CD4-positive, alpha-beta memory T cell (primary cell): ENCODE measurements at regions not wholly inside any gene's neighbourhood (a gene's known extent, or its start where the extent isn't known, plus 50 kb on each side); places are given as distances from the start of the nearest gene placed in this dataset.

Experiments
- CTCF ChIA-PET: fragments of 350-600 bp; sonication (Branson Sonifier 250); formaldehyde crosslinking; loops from one replicate; lab custom pipeline; 2021; ENCODE audit warnings: inconsistent platforms; ENCODE audit not compliant: partially characterized antibody; lab: Charles Lee
- POLR2A ChIA-PET: fragments of 350-600 bp; sonication (Branson Sonifier 250); formaldehyde crosslinking; loops from one replicate; lab custom pipeline; 2021; ENCODE audit not compliant: partially characterized antibody; lab: Charles Lee
- DNase-seq, 5 donors: peaks; one replicate each; pipeline versions ENCODE4 v3.0.0 to v3.0.0-alpha.2; 2020 to 2022; ENCODE audit warnings: mixed read lengths in 1 of 5
- H3K27ac ChIP-seq: one replicate; pipeline ENCODE4 v1.7.0; 2013; ENCODE audit warnings: low read depth, low read length
- H3K27me3 ChIP-seq: 2 replicates; pipeline ENCODE4 v1.7.0; 2013; ENCODE audit warnings: mild to moderate bottlenecking, low read length, moderate library complexity; ENCODE audit not compliant: insufficient read depth
- H3K36me3 ChIP-seq: 2 replicates; pipeline ENCODE4 v1.7.0; 2013; ENCODE audit warnings: mild to moderate bottlenecking, low read length, moderate library complexity; ENCODE audit not compliant: insufficient read depth
- H3K4me1 ChIP-seq: 2 replicates; pipeline ENCODE4 v1.7.0; 2013; ENCODE audit warnings: mild to moderate bottlenecking, low read length, moderate library complexity; ENCODE audit not compliant: insufficient read depth
- H3K4me3 ChIP-seq, 2 donors: one replicate each; pipeline ENCODE4 v1.7.0; 2013; ENCODE audit warnings: low read length in 2 of 2, mild to moderate bottlenecking in 1 of 2
- H3K9me3 ChIP-seq, 2 donors: one replicate each; pipeline ENCODE4 v1.7.0; 2013; ENCODE audit warnings: low read length in 2 of 2, control low read depth in 1 of 2; ENCODE audit not compliant: control insufficient read depth in 1 of 2
- H3K27ac Mint-ChIP-seq, 7 donors: one replicate each; pipeline ENCODE4 v1.8.0; 2020 to 2021; ENCODE audit warnings: mixed read lengths in 7 of 7, mild to moderate bottlenecking in 6 of 7, inconsistent platforms in 3 of 7, moderate library complexity in 3 of 7
- H3K27me3 Mint-ChIP-seq, 2 donors: one replicate each; pipeline ENCODE4 v1.8.0; 2020 to 2021; ENCODE audit warnings: mixed read lengths in 2 of 2
- H3K36me3 Mint-ChIP-seq, 2 donors: one replicate each; pipeline ENCODE4 v1.8.0; 2020 to 2021; ENCODE audit warnings: mixed read lengths in 2 of 2, inconsistent platforms in 1 of 2, mild to moderate bottlenecking in 1 of 2
- H3K4me1 Mint-ChIP-seq, 4 donors: one replicate each; pipeline ENCODE4 v1.8.0; 2020 to 2021; ENCODE audit warnings: mixed read lengths in 4 of 4, mild to moderate bottlenecking in 1 of 4
- H3K4me3 Mint-ChIP-seq, 8 donors: one replicate each; pipeline ENCODE4 v1.8.0; 2020 to 2021; ENCODE audit warnings: mixed read lengths in 8 of 8, mild to moderate bottlenecking in 7 of 8, moderate library complexity in 6 of 8, inconsistent platforms in 3 of 8
- H3K9me3 Mint-ChIP-seq, 8 donors: one replicate each; pipeline ENCODE4 v1.8.0; 2020 to 2021; ENCODE audit warnings: mixed read lengths in 8 of 8, mild to moderate bottlenecking in 5 of 8, inconsistent platforms in 3 of 8, moderate library complexity in 1 of 8
- intact Hi-C: fragments of 100-400 bp; cut with micrococcal nuclease; formaldehyde crosslinking; loops from one replicate; pipeline ENCODE4 v1.15.1; 2023

DNA sequence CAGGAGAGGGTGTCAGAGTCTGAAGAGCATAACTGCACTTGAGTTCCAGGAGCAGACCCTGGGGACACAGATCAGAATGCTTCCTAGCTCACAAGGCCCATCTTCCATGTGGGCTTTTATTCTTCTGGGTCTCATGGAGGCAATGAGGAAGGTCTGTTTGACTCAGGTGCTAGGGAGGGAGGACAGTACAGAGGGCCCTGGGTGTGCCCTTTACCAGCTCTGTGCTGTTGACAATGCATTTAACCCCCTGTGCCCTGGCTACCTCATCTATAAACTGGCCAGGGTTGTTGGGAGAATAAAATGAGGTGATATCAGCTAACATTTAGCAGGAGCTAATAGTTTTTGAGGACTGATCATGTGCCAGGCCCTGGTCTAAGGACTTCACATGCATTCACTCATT, 318.0 kb downstream of the DMAC1 start:
- no peaks in the 10 kb centered on the region for H3K9me3 ChIP-seq
- Mint-ChIP-seq H3K27me3 (peaks cover 0 to 7% of the 10 kb centered on the region in 2 donors), H3K9me3 (peaks cover 0 to 2% (median 0%) of the 10 kb centered on the region in 8 donors), H3K36me3 (no peaks in the 10 kb centered on the region), H3K4me3 (no peak overlapping the region), H3K27ac (no peak overlapping the region), H3K4me1 (no peaks in the 10 kb centered on the region)
- CTCF ChIA-PET = no interaction called here
- POLR2A ChIA-PET = no interaction called here
- H3K4me3 ChIP-seq = no peak overlapping the region
- H3K27ac ChIP-seq = no peak overlapping the region
- no peaks in the 10 kb centered on the region for H3K36me3 ChIP-seq
- DNase-seq = no peak
- no peaks in the 10 kb centered on the region for H3K27me3 ChIP-seq
- no peaks in the 10 kb centered on the region for H3K4me1 ChIP-seq
- intact Hi-C loops = no loop called here

DNA sequence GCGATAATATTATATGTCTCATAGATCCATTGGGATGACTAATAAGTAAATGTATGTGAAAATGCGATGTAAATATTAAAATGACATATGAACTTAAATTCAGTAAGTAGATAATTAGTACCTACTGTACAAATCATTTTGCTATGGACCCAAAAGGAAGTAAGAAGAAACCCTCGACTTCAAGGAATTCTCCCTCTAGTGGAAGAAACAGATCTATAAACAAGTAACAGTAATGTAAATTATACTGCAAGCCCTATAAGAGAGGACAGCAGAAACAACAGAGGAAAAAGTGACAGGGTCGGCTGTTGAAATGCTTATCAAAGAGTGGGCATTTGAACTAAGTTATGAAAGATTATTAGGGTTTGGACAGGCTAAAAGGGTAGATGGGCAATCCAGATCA, 320.3 kb downstream of the DMAC1 start:
- no peak overlapping the region for H3K27ac Mint-ChIP-seq
- CTCF ChIA-PET = no interaction called here

DNA sequence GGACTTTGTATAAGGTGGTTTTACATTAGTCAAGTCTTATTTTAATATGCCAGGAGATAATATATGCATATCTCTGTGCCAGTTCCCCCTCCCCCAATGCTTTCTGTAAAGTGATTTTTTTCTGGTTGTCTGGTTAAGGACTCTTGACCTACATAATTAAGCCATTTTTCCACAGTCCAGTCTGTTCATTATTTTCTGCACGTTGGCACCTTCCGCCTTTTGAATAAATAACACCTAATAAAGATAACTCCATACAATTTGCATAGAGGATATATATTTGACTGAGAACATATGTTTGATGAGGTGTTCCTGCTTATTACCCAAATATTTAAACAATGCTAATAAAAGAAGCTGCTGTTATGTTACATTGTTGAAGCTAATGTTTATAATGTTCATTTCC, 320.9 kb downstream of the DMAC1 start:
- Mint-ChIP-seq H3K9me3 (peaks cover 0 to 2% (median 0%) of the 10 kb centered on the region in 8 donors), H3K36me3 (no peaks in the 10 kb centered on the region), H3K4me3 (no peak overlapping the region), H3K4me1 (no peaks in the 10 kb centered on the region), H3K27me3 (peaks cover 2 to 7% of the 10 kb centered on the region in 2 donors), H3K27ac (no peak overlapping the region)
- Histone ChIP-seq H3K9me3 (no peaks in the 10 kb centered on the region), H3K27ac (no peak overlapping the region), H3K36me3 (no peaks in the 10 kb centered on the region), H3K27me3 (no peaks in the 10 kb centered on the region), H3K4me3 (no peak overlapping the region), H3K4me1 (no peaks in the 10 kb centered on the region)
- CTCF ChIA-PET = no interaction called here
- intact Hi-C loops = no loop called here
- DNase-seq = no peak
- POLR2A ChIA-PET = no interaction called here

More for the DNA sequence above, 320.3 kb downstream of the DMAC1 start:
- Histone ChIP-seq H3K27ac (no peak overlapping the region), H3K36me3 (no peaks in the 10 kb centered on the region), H3K9me3 (no peaks in the 10 kb centered on the region), H3K4me1 (no peaks in the 10 kb centered on the region), H3K4me3 (no peak overlapping the region), H3K27me3 (no peaks in the 10 kb centered on the region)
- no peak for DNase-seq
- intact Hi-C loops = no loop called here
- Mint-ChIP-seq H3K9me3 (peaks cover 0 to 2% (median 0%) of the 10 kb centered on the region in 8 donors), H3K4me1 (no peaks in the 10 kb centered on the region), H3K4me3 (peak overlapping the region in 1 of 8 donors; percentile 24), H3K27me3 (peaks cover 2 to 7% of the 10 kb centered on the region in 2 donors), H3K36me3 (no peaks in the 10 kb centered on the region)
- POLR2A ChIA-PET = no interaction called here

DNA sequence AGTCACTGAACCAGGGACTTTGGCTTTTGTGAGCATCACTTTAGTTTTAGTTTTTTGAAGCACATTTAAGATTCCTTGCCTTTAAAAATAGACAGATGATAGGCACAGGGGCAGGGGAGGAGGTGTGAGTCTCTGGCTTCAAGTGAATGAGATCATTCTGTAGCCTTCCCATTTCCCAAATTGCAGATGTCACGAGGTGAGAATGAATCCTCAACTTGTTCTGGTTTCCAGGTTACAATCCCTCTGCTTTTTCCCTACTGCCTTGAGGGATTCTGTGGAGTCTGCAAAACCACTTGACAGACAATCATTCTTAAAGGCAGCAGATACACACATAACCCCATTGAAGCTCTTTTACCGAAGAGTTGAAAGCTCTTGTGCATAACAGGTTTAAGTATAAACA, 332.4 kb downstream of the DMAC1 start:
- no peak overlapping the region for H3K27ac Mint-ChIP-seq
- no peak for DNase-seq
- intact Hi-C loops = no loop called here
- H3K4me3 Mint-ChIP-seq = no peak overlapping the region
- Histone ChIP-seq H3K4me1 (no peaks in the 10 kb centered on the region), H3K36me3 (no peaks in the 10 kb centered on the region), H3K27me3 (no peaks in the 10 kb centered on the region), H3K9me3 (no peaks in the 10 kb centered on the region), H3K4me3 (no peak overlapping the region), H3K27ac (no peak overlapping the region)
- CTCF ChIA-PET = interaction anchor here (1.3 kb wide), 1 partner anchor 11 kb away, joined by 3 read pairs; no protein-coding TSS in a partner anchor
- H3K27me3 Mint-ChIP-seq = peaks cover 8% of the 10 kb centered on the region in 2 donors
- POLR2A ChIA-PET = no interaction called here
- H3K36me3 Mint-ChIP-seq = no peaks in the 10 kb centered on the region
- H3K9me3 Mint-ChIP-seq = no peaks in the 10 kb centered on the region
- peaks cover 0 to 1% (median 0%) of the 10 kb centered on the region in 4 donors for H3K4me1 Mint-ChIP-seq

DNA sequence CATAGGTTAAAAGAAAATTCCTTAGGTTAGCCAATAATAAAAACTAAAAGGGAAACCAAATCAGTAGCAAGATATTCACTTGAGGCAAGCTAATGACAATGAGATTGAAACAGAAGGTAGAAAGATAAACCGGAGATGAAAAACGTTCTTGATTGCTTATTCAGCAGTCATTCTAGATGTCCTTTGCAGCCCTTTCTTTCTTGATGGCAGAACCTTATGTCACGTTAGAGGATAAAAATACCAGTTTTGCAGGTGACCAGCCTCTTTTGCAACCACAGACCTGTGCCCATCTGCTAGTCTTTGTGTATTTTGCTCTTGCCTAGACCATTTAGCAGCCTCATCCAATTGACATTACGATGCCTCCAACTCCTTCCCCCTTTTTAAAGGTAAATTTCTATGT, 337.8 kb downstream of the DMAC1 start:
- Histone ChIP-seq H3K4me3 (no peak overlapping the region), H3K4me1 (no peaks in the 10 kb centered on the region), H3K27me3 (no peaks in the 10 kb centered on the region), H3K9me3 (no peaks in the 10 kb centered on the region), H3K36me3 (no peaks in the 10 kb centered on the region), H3K27ac (no peak overlapping the region)
- ChIA-PET CTCF (no interaction called here), POLR2A (no interaction called here)
- H3K4me1 Mint-ChIP-seq = no peaks in the 10 kb centered on the region
- H3K36me3 Mint-ChIP-seq = no peaks in the 10 kb centered on the region
- H3K9me3 Mint-ChIP-seq = peaks cover 0 to 4% (median 0%) of the 10 kb centered on the region in 8 donors
- no peak overlapping the region for H3K27ac Mint-ChIP-seq
- DNase-seq = no peak
- H3K4me3 Mint-ChIP-seq = no peak overlapping the region
- H3K27me3 Mint-ChIP-seq = peaks cover 0 to 6% of the 10 kb centered on the region in 2 donors
- intact Hi-C loops = no loop called here

DNA sequence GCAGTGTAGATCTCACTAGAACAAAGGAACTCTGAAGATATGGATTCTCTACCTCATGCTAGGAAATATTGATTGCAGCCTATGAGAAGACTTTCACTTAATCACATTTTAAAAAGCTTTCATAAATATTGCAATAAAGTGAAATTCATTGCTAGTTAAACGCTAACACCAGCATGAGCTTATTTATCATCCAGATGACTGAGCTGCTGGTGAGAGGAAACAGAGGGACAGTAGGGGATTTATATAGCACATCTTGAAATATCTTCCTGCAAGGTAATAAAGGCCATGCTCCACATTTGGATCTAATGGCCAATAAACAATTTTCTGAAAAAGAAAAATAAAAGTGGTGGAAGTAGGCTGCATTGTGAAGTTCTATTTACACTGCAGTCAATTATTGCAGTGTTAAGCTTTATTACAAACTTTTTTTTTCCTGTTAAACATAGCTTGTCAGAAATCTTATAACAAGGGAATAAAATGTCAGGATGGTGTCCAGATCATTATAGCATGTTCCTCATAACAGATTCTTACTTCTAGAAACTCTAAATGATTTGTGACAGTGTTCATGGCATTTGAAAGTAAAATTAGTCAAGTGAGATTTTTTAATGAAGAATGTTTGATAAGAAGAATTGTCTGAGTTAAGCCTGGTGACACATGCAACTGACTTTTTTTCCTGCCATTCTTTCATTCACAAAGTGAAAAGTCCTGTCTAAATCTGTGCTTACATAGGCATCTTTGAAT, 342.6 kb downstream of the DMAC1 start:
- no peaks in the 10 kb centered on the region for H3K9me3 ChIP-seq
- H3K27me3 ChIP-seq = no peaks in the 10 kb centered on the region
- no peaks in the 10 kb centered on the region for H3K36me3 Mint-ChIP-seq
- H3K27ac ChIP-seq = no peak overlapping the region
- no peaks in the 10 kb centered on the region for H3K36me3 ChIP-seq
- H3K4me1 Mint-ChIP-seq = no peaks in the 10 kb centered on the region
- no peak overlapping the region for H3K4me3 ChIP-seq
- no peak overlapping the region for H3K4me3 Mint-ChIP-seq
- ChIA-PET CTCF (interaction anchor here (0.9 kb wide), 1 partner anchor 10 kb away, joined by 3 read pairs; no protein-coding TSS in a partner anchor), POLR2A (no interaction called here)
- no peaks in the 10 kb centered on the region for H3K4me1 ChIP-seq
- intact Hi-C loops = no loop called here
- DNase-seq = no peak
- H3K9me3 Mint-ChIP-seq = peaks cover 0 to 4% (median 0%) of the 10 kb centered on the region in 8 donors
- H3K27me3 Mint-ChIP-seq = peaks cover 2 to 4% of the 10 kb centered on the region in 2 donors
- no peak overlapping the region for H3K27ac Mint-ChIP-seq

DNA sequence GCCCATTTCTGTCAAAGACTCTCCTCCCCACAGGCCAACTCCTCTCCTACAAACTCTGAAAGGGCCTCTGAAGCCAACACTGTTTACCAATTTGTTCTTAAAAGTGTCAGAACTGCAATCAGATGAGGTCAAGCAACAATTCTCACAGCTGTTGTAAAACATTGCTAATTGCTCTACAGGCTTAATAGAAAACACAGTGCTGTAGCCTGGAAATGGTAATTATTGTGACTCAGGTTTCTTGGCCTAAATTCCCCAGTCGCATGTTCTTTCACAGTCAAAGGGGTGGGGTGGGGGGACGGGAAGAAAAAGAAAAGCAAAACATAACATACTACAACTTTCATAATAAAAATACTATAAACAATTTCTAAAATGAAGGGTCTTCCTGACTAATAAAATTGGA, 343.2 kb downstream of the DMAC1 start:
- intact Hi-C loops = no loop called here
- no peak overlapping the region for H3K4me3 Mint-ChIP-seq
- POLR2A ChIA-PET = no interaction called here

More for the DNA sequence above, 343.2 kb downstream of the DMAC1 start:
- Mint-ChIP-seq H3K27me3 (peaks cover 2 to 4% of the 10 kb centered on the region in 2 donors), H3K4me1 (no peaks in the 10 kb centered on the region), H3K9me3 (peaks cover 0 to 4% (median 0%) of the 10 kb centered on the region in 8 donors), H3K27ac (no peak overlapping the region), H3K36me3 (no peaks in the 10 kb centered on the region)
- CTCF ChIA-PET = interaction anchor here (0.9 kb wide), 1 partner anchor 10 kb away, joined by 3 read pairs; no protein-coding TSS in a partner anchor
- Histone ChIP-seq H3K9me3 (no peaks in the 10 kb centered on the region), H3K27ac (no peak overlapping the region), H3K4me3 (no peak overlapping the region), H3K4me1 (no peaks in the 10 kb centered on the region), H3K27me3 (no peaks in the 10 kb centered on the region), H3K36me3 (no peaks in the 10 kb centered on the region)
- DNase-seq = no peak
